HCT116 (cell line): ENCODE measurements at regions not wholly inside any gene's neighbourhood (a gene's known extent, or its start where the extent isn't known, plus 50 kb on each side); places are given as distances from the start of the nearest gene placed in this dataset.

Source experiments
- ATAC-seq: fragments of 200-7000 bp; cut with Tn5 transposase; 2 replicates; pipeline ENCODE4 v1.9.1; 2020; ENCODE audit warnings: mild to moderate bottlenecking, moderate library complexity
- BruUV-seq: library from RNA; stranded (reverse); fragments of 400-500 nt; replicated peaks from 2 replicates; lab custom pipeline; 2021; lab: Mats Ljungman, UMichigan
- CTCF ChIA-PET: fragments of 300-600 bp; sonication (Branson Sonifier 250); formaldehyde crosslinking; loops from one replicate; lab custom pipeline; 2021; ENCODE audit warnings: antibody characterized with exemption; lab: Charles Lee
- POLR2A ChIA-PET: fragments of 300-600, 350-600 bp; sonication (Branson Sonifier 250); formaldehyde crosslinking; loops from one replicate; lab custom pipeline; 2021; ENCODE audit warnings: antibody characterized with exemption; lab: Charles Lee
- RAD21 ChIA-PET, 2 experiments: fragments of 300-600 bp; sonication (Branson Sonifier 250); formaldehyde crosslinking; loops; one replicate each; lab custom pipeline; 2023; ENCODE audit warnings: low total read pairs in 2 of 2; ENCODE audit not compliant: uncharacterized antibody in 2 of 2, unreplicated experiment in 2 of 2, low non-redundant PET in 1 of 2; lab: Charles Lee
- DNase-seq: peaks from one replicate; pipeline ENCODE4 v3.0.0-alpha.2; 2010; ENCODE audit warnings: low read depth, low spot score
- H2AFZ ChIP-seq: fragments of 200-600 bp; shearing (Covaris generic), sonication (generic); 2 replicates; pipeline ENCODE4 v1.6.1; 2017; ENCODE audit warnings: low read depth, mixed run types, mixed read lengths, antibody characterized with exemption, low read length; ENCODE audit not compliant: poor library complexity, severe bottlenecking
- H3K27ac ChIP-seq: 2 replicates; pipeline ENCODE4 v1.5.1; 2012; ENCODE audit warnings: low read depth, low read length
- H3K27me3 ChIP-seq: fragments of 200-600 bp; sonication (generic); 2 replicates; pipeline ENCODE4 v1.6.1; 2016; ENCODE audit warnings: mixed run types, low read length, mixed read lengths; ENCODE audit not compliant: insufficient read depth
- H3K36me3 ChIP-seq, 2 experiments: fragments of 200-500 bp in 1 of 2; fragments of 200-600 bp in 1 of 2; sonication (Bioruptor generic) in 1 of 2; sonication (generic) in 1 of 2; 2 replicates each; pipeline versions ENCODE4 v1.5.1 to v1.6.1; 2014 to 2016; ENCODE audit warnings: low read length in 2 of 2, inconsistent platforms in 1 of 2, mixed read lengths in 1 of 2, mixed run types in 1 of 2; ENCODE audit not compliant: insufficient read depth in 2 of 2, control insufficient read depth in 1 of 2
- H3K4me1 ChIP-seq, 2 experiments: fragments of 200-600 bp in 1 of 2; sonication (generic) in 1 of 2; 2 replicates each; pipeline versions ENCODE4 v1.5.1 to v1.6.1; 2012 to 2017; ENCODE audit warnings: low read length in 2 of 2, inconsistent platforms in 1 of 2, mild to moderate bottlenecking in 1 of 2, mixed read lengths in 1 of 2, mixed run types in 1 of 2, moderate library complexity in 1 of 2; ENCODE audit not compliant: insufficient read depth in 2 of 2, control insufficient read depth in 1 of 2
- H3K4me2 ChIP-seq: fragments of 200-600 bp; sonication (generic); 2 replicates; pipeline ENCODE4 v1.6.1; 2017; ENCODE audit warnings: mixed run types, low read length, mixed read lengths
- H3K4me3 ChIP-seq, 2 experiments: fragments of 200-600 bp in 1 of 2; sonication (generic) in 1 of 2; replicated peaks in 1 of 2; 2 replicates each; pipeline ENCODE4 v1.5.1; 2011 to 2016; ENCODE audit warnings: low read length in 2 of 2, control low read depth in 1 of 2, low read depth in 1 of 2, mild to moderate bottlenecking in 1 of 2, mixed read lengths in 1 of 2, mixed run types in 1 of 2
- H3K79me2 ChIP-seq: fragments of 200-600 bp; sonication (generic); 2 replicates; pipeline ENCODE4 v1.6.1; 2017; ENCODE audit warnings: mild to moderate bottlenecking, mixed run types, low read length, moderate library complexity, mixed read lengths; ENCODE audit not compliant: insufficient read depth
- H3K9ac ChIP-seq: fragments of 200-600 bp; sonication (generic); 2 replicates; pipeline ENCODE4 v1.6.1; 2016; ENCODE audit warnings: low read length, mixed read lengths
- H3K9me2 ChIP-seq: fragments of 200-600 bp; sonication (generic), shearing (Covaris generic); 2 replicates; pipeline ENCODE4 v1.6.1; 2017; ENCODE audit warnings: mixed run types, mild to moderate bottlenecking, moderate library complexity; ENCODE audit not compliant: insufficient read depth
- H3K9me3 ChIP-seq, 2 experiments: fragments of 200-500 bp in 1 of 2; fragments of 200-600 bp in 1 of 2; sonication (Bioruptor generic) in 1 of 2; sonication (generic) in 1 of 2; 2 replicates each; pipeline ENCODE4 v1.6.1; 2014 to 2017; ENCODE audit warnings: low read length in 2 of 2, mixed read lengths in 2 of 2, inconsistent platforms in 1 of 2, low read depth in 1 of 2, mild to moderate bottlenecking in 1 of 2, mixed run types in 1 of 2, moderate library complexity in 1 of 2; ENCODE audit not compliant: control insufficient read depth in 1 of 2, insufficient read depth in 1 of 2
- H4K20me1 ChIP-seq: fragments of 200-600 bp; sonication (generic), shearing (Covaris generic); 2 replicates; pipeline ENCODE4 v1.6.1; 2017; ENCODE audit warnings: mixed run types, mild to moderate bottlenecking, moderate library complexity; ENCODE audit not compliant: insufficient read depth
- CEBPB ChIP-seq: IDR thresholded peaks from 2 replicates; pipeline ENCODE4 v1.6.1; 2012; ENCODE audit warnings: low read depth
- EGR1 ChIP-seq: IDR thresholded peaks from 2 replicates; pipeline ENCODE4 v1.6.1; 2012; ENCODE audit warnings: low read depth
- ELF1 ChIP-seq: IDR thresholded peaks from 2 replicates; pipeline ENCODE4 v1.6.1; 2012; ENCODE audit warnings: low read depth, borderline replicate concordance
- TCF7L2 ChIP-seq: IDR thresholded peaks from 2 replicates; pipeline ENCODE4 v1.7.0; 2011; ENCODE audit warnings: borderline replicate concordance, inconsistent platforms; ENCODE audit not compliant: insufficient read depth, insufficient read length; ENCODE audit errors: extremely low read depth
- ZFX ChIP-seq: fragments of 450-650 bp; IDR thresholded peaks from 2 replicates; pipeline ENCODE4 v1.6.1; 2017
- intact Hi-C: fragments of 100-400 bp; cut with micrococcal nuclease; formaldehyde crosslinking; loops from 2 replicates; pipeline ENCODE4 v1.10.0; 2022
- TF ChIP-seq, protein P1 (sequence below): IDR thresholded peaks from 2 replicates; pipeline ENCODE4 v1.6.1; 2012
- TF ChIP-seq, protein P2 (sequence below): IDR thresholded peaks from 2 replicates; pipeline ENCODE4 v1.6.1; 2011; ENCODE audit warnings: mild to moderate bottlenecking, low read length, moderate library complexity; ENCODE audit not compliant: insufficient replicate concordance; ENCODE audit errors: extremely low read depth

DNA sequence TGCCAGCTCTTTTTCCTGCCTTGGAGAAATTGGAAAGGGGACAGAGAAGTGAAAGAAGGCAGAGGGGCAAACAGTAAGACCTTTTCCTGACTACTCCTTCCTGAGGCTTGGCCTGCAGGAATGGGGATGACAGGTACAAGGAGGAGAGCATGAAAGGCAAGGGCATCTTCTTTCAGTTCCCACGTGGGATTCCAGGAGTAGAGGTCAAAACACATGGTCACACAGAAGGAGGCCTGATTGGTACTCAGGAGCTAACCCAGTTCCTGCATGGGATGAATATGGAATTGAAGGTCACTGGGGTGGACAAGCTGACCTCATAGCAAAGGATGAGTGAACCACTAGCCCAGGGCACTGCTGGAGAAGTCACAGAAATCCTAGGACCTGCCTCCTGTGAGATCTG lies 112.5 kb upstream of the ZNF366 start:
- no peak for TF ChIP-seq TCF7L2
- Histone ChIP-seq H3K4me1 (no peaks in the 10 kb centered on the region), H3K27ac (no peak overlapping the region), H3K4me2 (no peak overlapping the region), H3K9me2 (no peaks in the 10 kb centered on the region), H3K9ac (no peak overlapping the region), H4K20me1 (no peaks in the 10 kb centered on the region), H3K79me2 (no peaks in the 10 kb centered on the region), H3K36me3 (no peaks in the 10 kb centered on the region), H3K27me3 (no peaks in the 10 kb centered on the region), H3K4me3 (no peak overlapping the region), H3K9me3 (no peaks in the 10 kb centered on the region), H2AFZ (no peak overlapping the region)
- ATAC-seq (no peak), DNase-seq (no peak)
- intact Hi-C loops, result no loop called here
- CTCF ChIA-PET, result interaction anchor here (1.5 kb wide), 1 partner anchor 9 kb away, joined by 7 read pairs; no protein-coding TSS in a partner anchor
- POLR2A ChIA-PET, result no interaction called here
- BruUV-seq, result no TSS peak
- RAD21 ChIA-PET, result no interaction called here

DNA sequence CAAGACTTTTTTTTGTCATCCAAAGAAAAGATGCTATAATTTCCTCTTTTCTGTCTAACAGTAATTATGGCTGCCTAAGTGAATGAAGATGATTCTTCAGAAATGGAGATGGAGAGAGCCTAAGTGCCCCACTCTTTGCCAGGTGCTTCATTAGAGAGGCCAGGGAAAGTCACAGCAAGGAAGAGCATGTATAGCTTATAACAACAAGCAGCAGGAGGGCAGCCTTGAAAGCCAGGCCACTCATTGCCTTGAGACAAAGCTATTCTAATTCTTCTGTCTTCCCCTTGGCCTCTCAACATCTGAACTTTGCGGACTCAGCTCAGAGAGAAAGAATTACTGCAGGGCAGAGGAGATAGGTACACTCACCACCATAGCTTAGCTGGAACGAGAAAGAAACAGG lies 112.0 kb upstream of the ZNF366 start:
- H3K4me1 ChIP-seq, result no peaks in the 10 kb centered on the region
- H3K9me3 ChIP-seq, result no peaks in the 10 kb centered on the region
- ATAC-seq (no peak), DNase-seq (no peak)
- H3K36me3 ChIP-seq, result no peaks in the 10 kb centered on the region
- H3K27ac ChIP-seq, result no peak overlapping the region
- H3K4me3 ChIP-seq, result no peak overlapping the region
- no peak overlapping the region for H3K4me2 ChIP-seq
- no peaks in the 10 kb centered on the region for H4K20me1 ChIP-seq
- H3K9me2 ChIP-seq, result no peaks in the 10 kb centered on the region
- ChIA-PET CTCF (interaction anchor here (1.5 kb wide), 1 partner anchor 9 kb away, joined by 7 read pairs; no protein-coding TSS in a partner anchor), POLR2A (no interaction called here)
- intact Hi-C loops, result no loop called here
- BruUV-seq, result no TSS peak
- TF ChIP-seq EGR1 (no peak), ZFX (no peak), CEBPB (no peak), ELF1 (no peak)
- TF ChIP-seq, protein P1, sequence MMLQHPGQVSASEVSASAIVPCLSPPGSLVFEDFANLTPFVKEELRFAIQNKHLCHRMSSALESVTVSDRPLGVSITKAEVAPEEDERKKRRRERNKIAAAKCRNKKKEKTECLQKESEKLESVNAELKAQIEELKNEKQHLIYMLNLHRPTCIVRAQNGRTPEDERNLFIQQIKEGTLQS, result no peak
- TF ChIP-seq, protein P2, sequence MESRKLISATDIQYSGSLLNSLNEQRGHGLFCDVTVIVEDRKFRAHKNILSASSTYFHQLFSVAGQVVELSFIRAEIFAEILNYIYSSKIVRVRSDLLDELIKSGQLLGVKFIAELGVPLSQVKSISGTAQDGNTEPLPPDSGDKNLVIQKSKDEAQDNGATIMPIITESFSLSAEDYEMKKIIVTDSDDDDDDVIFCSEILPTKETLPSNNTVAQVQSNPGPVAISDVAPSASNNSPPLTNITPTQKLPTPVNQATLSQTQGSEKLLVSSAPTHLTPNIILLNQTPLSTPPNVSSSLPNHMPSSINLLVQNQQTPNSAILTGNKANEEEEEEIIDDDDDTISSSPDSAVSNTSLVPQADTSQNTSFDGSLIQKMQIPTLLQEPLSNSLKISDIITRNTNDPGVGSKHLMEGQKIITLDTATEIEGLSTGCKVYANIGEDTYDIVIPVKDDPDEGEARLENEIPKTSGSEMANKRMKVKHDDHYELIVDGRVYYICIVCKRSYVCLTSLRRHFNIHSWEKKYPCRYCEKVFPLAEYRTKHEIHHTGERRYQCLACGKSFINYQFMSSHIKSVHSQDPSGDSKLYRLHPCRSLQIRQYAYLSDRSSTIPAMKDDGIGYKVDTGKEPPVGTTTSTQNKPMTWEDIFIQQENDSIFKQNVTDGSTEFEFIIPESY, result no peak
- TF ChIP-seq, all 23 proteins: peak for 0
- RAD21 ChIA-PET, result no interaction called here
- Histone ChIP-seq H3K9ac (no peak overlapping the region), H3K79me2 (no peaks in the 10 kb centered on the region), H2AFZ (no peak overlapping the region), H3K27me3 (no peaks in the 10 kb centered on the region)
